Fibroblast of mammary gland (primary cell): ENCODE measurements at regions not wholly inside any gene's neighbourhood (a gene's known extent, or its start where the extent isn't known, plus 50 kb on each side); places are given as distances from the start of the nearest gene placed in this dataset.

Experiments
- DNase-seq: peaks from one replicate; pipeline ENCODE4 v3.0.0-alpha.2; 2010; ENCODE audit warnings: low read depth
- H3K4me3 ChIP-seq: 2 replicates; pipeline ENCODE4 v1.5.1; 2011; ENCODE audit warnings: low read depth, mild to moderate bottlenecking, low read length, moderate library complexity; ENCODE audit not compliant: control insufficient read depth
- CTCF ChIP-seq: conservative IDR thresholded peaks from 2 replicates; pipeline ENCODE4 v1.5.1; 2011; ENCODE audit warnings: low read depth, low read length, inconsistent platforms; ENCODE audit not compliant: control insufficient read depth, insufficient read depth

GRCh38 chrX:122666601-122667000, 517.5 kb upstream of the GRIA3 start:
- TF ChIP-seq CTCF = no peak
- no peak for DNase-seq
- H3K4me3 ChIP-seq = no peak overlapping the region

GRCh38 chrX:122667667-122668066, 516.4 kb upstream of the GRIA3 start:
- H3K4me3 ChIP-seq = no peak overlapping the region
- DNase-seq = no peak
- no peak for TF ChIP-seq CTCF

GRCh38 chrX:122703762-122704161, 480.3 kb upstream of the GRIA3 start:
- peak; percentile 29 for DNase-seq
- H3K4me3 ChIP-seq = no peak overlapping the region
- TF ChIP-seq CTCF = peak; percentile 32

- H3K4me3 ChIP-seq = no peak overlapping the region
- TF ChIP-seq CTCF = no peak
- DNase-seq = no peak
These were observed 444.3 kb upstream of the GRIA3 start for GRCh38 chrX:122739770-122740169.

GRCh38 chrX:122770581-122770980, 413.5 kb upstream of the GRIA3 start:
- no peak overlapping the region for H3K4me3 ChIP-seq
- TF ChIP-seq CTCF = no peak
- DNase-seq = no peak

- H3K4me3 ChIP-seq = no peak overlapping the region
- no peak for DNase-seq
- no peak for TF ChIP-seq CTCF
These were observed 412.1 kb upstream of the GRIA3 start for GRCh38 chrX:122771933-122772332.

- H3K4me3 ChIP-seq = no peak overlapping the region
- DNase-seq = peak; percentile 29
- peak; percentile 27 for TF ChIP-seq CTCF
These were observed 406.3 kb upstream of the GRIA3 start for GRCh38 chrX:122777766-122778165.
